ENCODE measurements at regions not wholly inside any gene's neighbourhood (a gene's known extent, or its start where the extent isn't known, plus 50 kb on each side); places are given as distances from the start of the nearest gene placed in this dataset.
A peak's percentile ranks its signal among the peaks of the same experiment; 100 is the strongest.

- H3K36me3 ChIP-seq, result no peaks in the 10 kb centered on the region
- intact Hi-C loops (cut with DNase I; ENCODE audit: low total_unique reads), result no loop called here
- H3K9me3 ChIP-seq, result no peaks in the 10 kb centered on the region
- no peak overlapping the region for H3K4me3 ChIP-seq
- TF ChIP-seq EP300 (IDR thresholded peaks at IDR 0.05) (no peak), CTCF (IDR thresholded peaks at IDR 0.05) (no peak), POLR2AphosphoS5 (IDR thresholded peaks at IDR 0.05) (no peak), POLR2A (IDR thresholded peaks at IDR 0.05) (no peak)
- no peaks in the 10 kb centered on the region for H3K27me3 ChIP-seq
- no peak overlapping the region for H3K27ac ChIP-seq
- DNase-seq, result peak in 1 of 2 donors; percentile 6
- no peaks in the 10 kb centered on the region for H3K4me1 ChIP-seq
These were observed 151.1 kb upstream of the ADGRL3 start for GRCh38 chr4:61049018-61049417.

- H3K27me3 ChIP-seq, result no peaks in the 10 kb centered on the region
- intact Hi-C loops (cut with DNase I; ENCODE audit: low total_unique reads), result no loop called here
- no peak overlapping the region for H3K4me3 ChIP-seq
- H3K27ac ChIP-seq, result no peak overlapping the region
- no peak for TF ChIP-seq CTCF (IDR thresholded peaks at IDR 0.05)
- TF ChIP-seq POLR2A (IDR thresholded peaks at IDR 0.05), result no peak
- TF ChIP-seq POLR2AphosphoS5 (IDR thresholded peaks at IDR 0.05), result no peak
- TF ChIP-seq EP300 (IDR thresholded peaks at IDR 0.05), result no peak
- DNase-seq, result no peak
- H3K9me3 ChIP-seq, result no peaks in the 10 kb centered on the region
- no peaks in the 10 kb centered on the region for H3K36me3 ChIP-seq
- WGBS, 5 donors, result 75 to 89% (median 83%) methylated on average over 3 of the region's 3 CpGs
- no peaks in the 10 kb centered on the region for H3K4me1 ChIP-seq
These were observed 132.7 kb upstream of the ADGRL3 start for GRCh38 chr4:61067381-61067780.

DNA sequence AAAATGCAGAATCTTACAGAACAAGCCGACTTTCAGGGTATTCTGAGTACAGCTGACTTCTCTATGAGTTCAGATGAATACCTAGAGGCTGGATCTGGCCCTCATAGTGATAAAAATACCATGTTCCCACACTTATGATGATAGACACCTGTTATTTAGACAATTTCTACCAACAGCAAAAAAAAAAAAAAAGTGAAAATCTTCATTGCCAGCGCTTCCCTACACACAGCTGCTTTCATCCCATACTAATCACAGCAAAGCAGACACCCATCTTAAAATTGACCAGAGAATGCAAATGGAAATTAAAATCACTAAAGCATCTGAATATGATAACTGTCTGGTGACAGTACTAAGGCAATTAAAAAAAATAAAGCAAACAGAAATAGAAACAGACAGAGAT, 132.1 kb upstream of the ADGRL3 start:
- no peaks in the 10 kb centered on the region for H3K9me3 ChIP-seq

DNA sequence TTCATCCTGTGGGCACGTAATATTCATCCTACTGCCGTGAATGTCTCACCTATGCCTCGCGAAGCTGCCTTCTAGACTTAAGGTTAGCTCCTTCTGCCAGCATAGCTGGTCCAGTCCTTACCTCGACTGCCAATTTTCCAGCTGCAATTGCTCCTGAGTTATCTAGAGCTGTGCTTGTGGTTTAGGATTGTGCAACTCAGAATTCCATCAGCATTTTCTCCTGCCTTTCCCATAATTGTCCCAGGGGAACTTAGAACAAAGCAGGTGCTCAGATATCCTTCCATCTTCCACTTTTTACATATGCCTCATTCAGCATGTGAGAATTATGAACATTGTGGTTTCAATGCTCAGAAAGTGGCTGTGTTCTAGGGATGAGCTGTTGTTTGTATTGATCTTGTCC, 131.4 kb upstream of the ADGRL3 start:
- Histone ChIP-seq H3K27ac (no peak overlapping the region), H3K9me3 (no peaks in the 10 kb centered on the region), H3K4me1 (no peaks in the 10 kb centered on the region), H3K27me3 (no peaks in the 10 kb centered on the region), H3K4me3 (no peak overlapping the region), H3K36me3 (no peaks in the 10 kb centered on the region)
- 61 to 76% (median 75%) methylated on average over 5 of the region's 5 CpGs for WGBS, 5 donors
- TF ChIP-seq POLR2AphosphoS5 (IDR thresholded peaks at IDR 0.05) (no peak), EP300 (IDR thresholded peaks at IDR 0.05) (no peak), CTCF (IDR thresholded peaks at IDR 0.05) (no peak), POLR2A (IDR thresholded peaks at IDR 0.05) (no peak)
- intact Hi-C loops (cut with DNase I; ENCODE audit: low total_unique reads), result no loop called here
- no peak for DNase-seq

More for the DNA sequence above, 132.1 kb upstream of the ADGRL3 start:
- Histone ChIP-seq H3K36me3 (no peaks in the 10 kb centered on the region), H3K27me3 (no peaks in the 10 kb centered on the region), H3K4me3 (no peak overlapping the region), H3K27ac (no peak overlapping the region), H3K4me1 (no peaks in the 10 kb centered on the region)
- TF ChIP-seq CTCF (IDR thresholded peaks at IDR 0.05) (no peak), POLR2AphosphoS5 (IDR thresholded peaks at IDR 0.05) (no peak), EP300 (IDR thresholded peaks at IDR 0.05) (no peak), POLR2A (IDR thresholded peaks at IDR 0.05) (no peak)
- DNase-seq, result no peak
- intact Hi-C loops (cut with DNase I; ENCODE audit: low total_unique reads), result no loop called here
- whole genome bisulfite sequencing, 5 donors, result 77 to 88% (median 82%) methylated on average over 2 of the region's 2 CpGs
